Vagina (tissue), 2 donors: ENCODE measurements at regions not wholly inside any gene's neighbourhood (a gene's known extent, or its start where the extent isn't known, plus 50 kb on each side); places are given as distances from the start of the nearest gene placed in this dataset.

ENCODE experiments used
- POLR2A ChIP-seq, 2 donors: fragments of 450-650 bp; IDR thresholded peaks; one replicate each; pipeline ENCODE4 v1.6.1; 2017; ENCODE audit warnings: antibody characterized with exemption in 2 of 2, mild to moderate bottlenecking in 2 of 2, moderate library complexity in 2 of 2
- TF ChIP-seq, protein P1 (sequence below), 3 experiments: fragments of 450-650 bp in 2 of 3; fragments of 200-600 bp in 1 of 3; sonication (generic) in 1 of 3; IDR thresholded peaks; one replicate each; pipeline ENCODE4 v1.5.1; 2017 to 2019; ENCODE audit warnings: antibody characterized with exemption in 3 of 3, mild to moderate bottlenecking in 2 of 3, moderate library complexity in 2 of 3

DNA sequence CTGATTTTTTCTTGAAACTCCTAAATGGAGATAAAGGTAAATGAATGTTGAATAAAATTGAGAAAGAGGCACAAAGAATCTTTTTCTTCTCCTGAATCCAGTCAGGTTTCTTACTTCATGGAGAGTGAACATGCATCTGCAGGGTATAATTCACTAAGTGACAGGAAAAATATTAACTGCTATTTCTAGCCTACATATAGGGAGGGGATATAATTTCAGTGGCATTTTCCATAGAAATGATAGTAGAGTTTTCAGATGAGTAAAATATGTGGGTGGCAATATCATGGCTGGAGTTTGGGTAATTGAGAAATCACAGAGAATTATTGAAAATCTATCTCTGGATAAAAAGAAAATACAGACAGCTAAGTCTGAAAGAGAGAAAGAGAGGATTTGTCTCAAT lies 1227.0 kb upstream of the GJE1 start:
- TF ChIP-seq, protein P1, sequence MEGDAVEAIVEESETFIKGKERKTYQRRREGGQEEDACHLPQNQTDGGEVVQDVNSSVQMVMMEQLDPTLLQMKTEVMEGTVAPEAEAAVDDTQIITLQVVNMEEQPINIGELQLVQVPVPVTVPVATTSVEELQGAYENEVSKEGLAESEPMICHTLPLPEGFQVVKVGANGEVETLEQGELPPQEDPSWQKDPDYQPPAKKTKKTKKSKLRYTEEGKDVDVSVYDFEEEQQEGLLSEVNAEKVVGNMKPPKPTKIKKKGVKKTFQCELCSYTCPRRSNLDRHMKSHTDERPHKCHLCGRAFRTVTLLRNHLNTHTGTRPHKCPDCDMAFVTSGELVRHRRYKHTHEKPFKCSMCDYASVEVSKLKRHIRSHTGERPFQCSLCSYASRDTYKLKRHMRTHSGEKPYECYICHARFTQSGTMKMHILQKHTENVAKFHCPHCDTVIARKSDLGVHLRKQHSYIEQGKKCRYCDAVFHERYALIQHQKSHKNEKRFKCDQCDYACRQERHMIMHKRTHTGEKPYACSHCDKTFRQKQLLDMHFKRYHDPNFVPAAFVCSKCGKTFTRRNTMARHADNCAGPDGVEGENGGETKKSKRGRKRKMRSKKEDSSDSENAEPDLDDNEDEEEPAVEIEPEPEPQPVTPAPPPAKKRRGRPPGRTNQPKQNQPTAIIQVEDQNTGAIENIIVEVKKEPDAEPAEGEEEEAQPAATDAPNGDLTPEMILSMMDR (IDR thresholded peaks at IDR 0.05), result no peak
- no peak for TF ChIP-seq POLR2A (IDR thresholded peaks at IDR 0.05)
